ENCODE measurements at regions not wholly inside any gene's neighbourhood (a gene's known extent, or its start where the extent isn't known, plus 50 kb on each side); places are given as distances from the start of the nearest gene placed in this dataset.
"Not testable (repeated sequence)": the region's sequence is repeated elsewhere in the genome, so short reads cannot be mapped to it uniquely, and the experiment has no call there.

- intact Hi-C loops (cut with DNase I) = no loop called here
- H3K27ac ChIP-seq = no peak overlapping the region
- H3K4me1 ChIP-seq = no peaks in the 10 kb centered on the region
- TF ChIP-seq CTCF (IDR thresholded peaks at IDR 0.05) (no peak), POLR2A (IDR thresholded peaks at IDR 0.05) (no peak)
- no peaks in the 10 kb centered on the region for H3K27me3 ChIP-seq
- H3K9me3 ChIP-seq = no peaks in the 10 kb centered on the region
- H3K36me3 ChIP-seq = no peaks in the 10 kb centered on the region
- DNase-seq = no peak
- H3K4me3 ChIP-seq = no peak overlapping the region
Observed at GRCh38 chr4:138438608-138439007, 196.5 kb upstream of the SLC7A11 start.

- H3K4me1 ChIP-seq = no peaks in the 10 kb centered on the region
- no peaks in the 10 kb centered on the region for H3K27me3 ChIP-seq
- intact Hi-C loops (cut with DNase I) = no loop called here
- 80 to 91% methylated on average over 1 of the region's 1 CpG for WGBS, 2 donors
- no peak overlapping the region for H3K27ac ChIP-seq
- peaks cover 0 to 2% (median 0%) of the 10 kb centered on the region in 3 donors for H3K9me3 ChIP-seq
- DNase-seq = no peak
- no peak overlapping the region for H3K4me3 ChIP-seq
- no peaks in the 10 kb centered on the region for H3K36me3 ChIP-seq
- TF ChIP-seq CTCF (IDR thresholded peaks at IDR 0.05) (no peak), POLR2A (IDR thresholded peaks at IDR 0.05) (no peak)
Observed at GRCh38 chr4:138437263-138437851, 195.2 kb upstream of the SLC7A11 start.

- H3K27ac ChIP-seq; H3K36me3 ChIP-seq; H3K4me1 ChIP-seq; H3K4me3 ChIP-seq; DNase-seq; intact Hi-C loops (cut with DNase I); H3K9me3 ChIP-seq; H3K27me3 ChIP-seq: not testable (repeated sequence)
- 79 to 94% methylated on average over 2 of the region's 2 CpGs for WGBS, 2 donors
Observed at GRCh38 chr4:138435733-138436132, 193.6 kb upstream of the SLC7A11 start.

GRCh38 chr4:138435046-138435445 is 192.9 kb upstream of the SLC7A11 start:
- H3K27me3 ChIP-seq; H3K4me1 ChIP-seq; H3K4me3 ChIP-seq; H3K27ac ChIP-seq; H3K9me3 ChIP-seq; DNase-seq; intact Hi-C loops (cut with DNase I); H3K36me3 ChIP-seq: not testable (repeated sequence)

- Histone ChIP-seq H3K27me3 (no peaks in the 10 kb centered on the region), H3K9me3 (peaks cover 0 to 2% (median 0%) of the 10 kb centered on the region in 3 donors), H3K36me3 (no peaks in the 10 kb centered on the region), H3K27ac (no peak overlapping the region), H3K4me3 (no peak overlapping the region), H3K4me1 (no peaks in the 10 kb centered on the region)
- intact Hi-C loops (cut with DNase I) = no loop called here
- no peak for TF ChIP-seq POLR2A (IDR thresholded peaks at IDR 0.05)
- TF ChIP-seq CTCF (IDR thresholded peaks at IDR 0.05) = no peak
- WGBS, 2 donors = 79 to 93% methylated on average over 4 of the region's 4 CpGs
- no peak for DNase-seq
Observed at GRCh38 chr4:138428611-138429010, 186.5 kb upstream of the SLC7A11 start.

- TF ChIP-seq CTCF (IDR thresholded peaks at IDR 0.05) (no peak), POLR2A (IDR thresholded peaks at IDR 0.05) (no peak)
- H3K4me3 ChIP-seq = no peak overlapping the region
- 83 to 90% methylated on average over 1 of the region's 1 CpG for WGBS, 2 donors
- H3K27me3 ChIP-seq = no peaks in the 10 kb centered on the region
- no peaks in the 10 kb centered on the region for H3K9me3 ChIP-seq
- H3K27ac ChIP-seq = no peak overlapping the region
- intact Hi-C loops (cut with DNase I) = no loop called here
- no peaks in the 10 kb centered on the region for H3K36me3 ChIP-seq
- no peaks in the 10 kb centered on the region for H3K4me1 ChIP-seq
- no peak for DNase-seq
Observed at GRCh38 chr4:138426786-138427185, 184.6 kb upstream of the SLC7A11 start.

Data from esophagus squamous epithelium (tissue), 5 donors.